K562 (cell line): ENCODE measurements at regions not wholly inside any gene's neighbourhood (a gene's known extent, or its start where the extent isn't known, plus 50 kb on each side); places are given as distances from the start of the nearest gene placed in this dataset.

Source experiments
- ATAC-seq: fragments of 200-7000 bp; cut with Tn5 transposase; 3 replicates; pipeline ENCODE4 v1.9.1; 2020; ENCODE audit warnings: moderate library complexity
- BruUV-seq: library from RNA; stranded (reverse); fragments of 400-500 nt; replicated peaks from 2 replicates; lab custom pipeline; 2021; lab: Mats Ljungman, UMichigan
- CTCF ChIA-PET: fragments of 300-600 bp; formaldehyde crosslinking; extraction: SDS; loops from one replicate; lab custom pipeline; 2021; ENCODE audit warnings: low intra/inter-chr PET ratio; lab: Yijun Ruan, JAX
- POLR2A ChIA-PET: fragments of 300-600, 350-650 bp; sonication (Branson Sonifier 250); formaldehyde crosslinking; extraction: SDS; loops from one replicate; lab custom pipeline; 2021; ENCODE audit warnings: antibody characterized with exemption, inconsistent platforms; lab: Yijun Ruan, JAX
- DNase-seq, 4 experiments: peaks; one replicate each; pipeline versions ENCODE4 v3.0.0 to v3.0.0-alpha.2; 2011 to 2018; ENCODE audit warnings: low spot score in 3 of 4, mixed read lengths in 3 of 4; ENCODE audit errors: extremely low read depth in 1 of 4
- FAIRE-seq: peaks from 2 replicates; lab custom pipeline; 2011; peaks lifted over from hg19 to GRCh38; lab: Jason Lieb, UNC
- H2AFZ ChIP-seq: 2 replicates; pipeline ENCODE4 v1.6.0; 2011; ENCODE audit warnings: low read depth, low read length, control low read depth, inconsistent platforms
- H3K27ac ChIP-seq: fragments of 200-600 bp; 3 replicates; pipeline ENCODE4 v1.8.0; 2011; ENCODE audit warnings: low read depth, mild to moderate bottlenecking, control low read depth, inconsistent platforms, low read length, moderate library complexity, mixed read lengths; ENCODE audit errors: extremely low read depth
- H3K27me3 ChIP-seq, 2 experiments: fragments of 300-600 bp in 1 of 2; 2 replicates in 1 of 2; 3 replicates in 1 of 2; pipeline versions ENCODE4 v1.6.0 to v1.8.0; 2011; ENCODE audit warnings: inconsistent platforms in 2 of 2, low read length in 2 of 2, mild to moderate bottlenecking in 1 of 2, mixed read lengths in 1 of 2, moderate library complexity in 1 of 2; ENCODE audit not compliant: control insufficient read depth in 2 of 2, insufficient read depth in 2 of 2
- H3K36me3 ChIP-seq: fragments of 300-600 bp; 3 replicates; pipeline ENCODE4 v1.8.0; 2011; ENCODE audit warnings: mild to moderate bottlenecking, low read length, inconsistent platforms; ENCODE audit not compliant: control insufficient read depth, insufficient read depth
- H3K4me1 ChIP-seq, 2 experiments: fragments of 200-600 bp in 1 of 2; replicated peaks in 1 of 2; 2 replicates in 1 of 2; 3 replicates in 1 of 2; pipeline versions ENCODE4 v1.5.1 to v1.8.0; 2011; ENCODE audit warnings: inconsistent platforms in 2 of 2, low read length in 2 of 2, mild to moderate bottlenecking in 1 of 2, mixed read lengths in 1 of 2, moderate library complexity in 1 of 2; ENCODE audit not compliant: control insufficient read depth in 2 of 2, insufficient read depth in 2 of 2
- H3K4me2 ChIP-seq: 2 replicates; pipeline ENCODE4 v1.6.1; 2011; ENCODE audit warnings: low read length, control low read depth, inconsistent platforms, mixed read lengths; ENCODE audit not compliant: insufficient read depth
- H3K4me3 ChIP-seq: fragments of 200-600 bp; sonication (generic), shearing (Covaris generic); 2 replicates; pipeline ENCODE4 v1.5.1; 2016; ENCODE audit warnings: control low read depth, inconsistent platforms
- H3K79me2 ChIP-seq: fragments of 200-600 bp; 3 replicates; pipeline ENCODE4 v1.8.0; 2011; ENCODE audit warnings: low read length, inconsistent platforms; ENCODE audit not compliant: control insufficient read depth, insufficient read depth
- H3K9ac ChIP-seq, 2 experiments: 2 replicates each; pipeline versions ENCODE4 v1.6.0 to v1.6.1; 2011; ENCODE audit warnings: low read depth in 2 of 2, low read length in 2 of 2, control low read depth in 1 of 2, inconsistent platforms in 1 of 2, mild to moderate bottlenecking in 1 of 2, mixed read lengths in 1 of 2; ENCODE audit not compliant: insufficient read depth in 1 of 2
- H3K9me1 ChIP-seq: one replicate; pipeline ENCODE4 v1.6.0; 2011; ENCODE audit warnings: inconsistent platforms, mild to moderate bottlenecking, low read length, moderate library complexity; ENCODE audit not compliant: control insufficient read depth, insufficient read depth
- H3K9me3 ChIP-seq: replicated peaks from 2 replicates; pipeline ENCODE4 v1.5.1; 2011; ENCODE audit warnings: low read depth, low read length, inconsistent platforms; ENCODE audit not compliant: control insufficient read depth, insufficient read depth
- H4K20me1 ChIP-seq: replicated peaks from 2 replicates; pipeline ENCODE4 v1.6.1; 2011; ENCODE audit warnings: low read length, inconsistent platforms, mixed read lengths; ENCODE audit not compliant: control insufficient read depth, insufficient read depth
- BCL6 ChIP-seq: fragments of 250-450 bp; sonication (Bioruptor Pico); IDR thresholded peaks from 2 replicates; pipeline ENCODE4 v1.4.0; 2020
- CBFA2T3 ChIP-seq: fragments of 450-650 bp; IDR thresholded peaks from 2 replicates; pipeline ENCODE4 v1.6.1; 2017
- CEBPB ChIP-seq: fragments of 450-650 bp; IDR thresholded peaks from 2 replicates; pipeline ENCODE4 v1.6.1; 2016; ENCODE audit warnings: missing genetic modification characterization, missing compliant biosample characterization
- E2F3 ChIP-seq: fragments of 250-450 bp; sonication (Bioruptor Pico); IDR thresholded peaks from 2 replicates; pipeline ENCODE4 v1.4.0; 2020; ENCODE audit warnings: mild to moderate bottlenecking
- FOXP1 ChIP-seq: sonication (generic); formaldehyde crosslinking; IDR thresholded peaks from 2 replicates; pipeline ENCODE4 v1.8.0; 2022; ENCODE audit warnings: mild to moderate bottlenecking, missing genetic modification reagents
- KDM2B ChIP-seq: fragments of 250-450 bp; sonication (Bioruptor Pico); IDR thresholded peaks from 2 replicates; pipeline ENCODE4 v1.8.0; 2021; ENCODE audit warnings: mild to moderate bottlenecking, moderate library complexity
- MYNN ChIP-seq, 2 experiments: sonication (generic); formaldehyde crosslinking in 1 of 2; IDR thresholded peaks; 2 replicates each; pipeline versions ENCODE4 v1.5.0 to v1.6.1; 2016 to 2020; ENCODE audit warnings: antibody characterized with exemption in 1 of 2, missing genetic modification reagents in 1 of 2
- NR2F6 ChIP-seq: fragments of 450-650 bp; formaldehyde crosslinking; IDR thresholded peaks from 2 replicates; pipeline ENCODE4 v1.4.0; 2020; ENCODE audit warnings: mild to moderate bottlenecking
- PTBP1 ChIP-seq: fragments of 200-400 bp; formaldehyde crosslinking; IDR thresholded peaks from 2 replicates; pipeline ENCODE4 v1.6.1; 2017; ENCODE audit warnings: low read depth, low read length
- RBFOX2 ChIP-seq: fragments of 200-400 bp; formaldehyde crosslinking; IDR thresholded peaks from 2 replicates; pipeline ENCODE4 v1.6.1; 2017; ENCODE audit warnings: low read depth, mild to moderate bottlenecking, low read length, moderate library complexity
- SUPT5H ChIP-seq: fragments of 450-650 bp; IDR thresholded peaks from 2 replicates; pipeline ENCODE4 v1.6.1; 2016
- TEAD4 ChIP-seq, 2 experiments: sonication (generic) in 1 of 2; formaldehyde crosslinking in 1 of 2; IDR thresholded peaks; 2 replicates each; pipeline versions ENCODE4 v1.6.1 to v1.8.0; 2012 to 2022; ENCODE audit warnings: borderline replicate concordance in 1 of 2, inconsistent platforms in 1 of 2, low read length in 1 of 2, mild to moderate bottlenecking in 1 of 2, missing genetic modification reagents in 1 of 2
- THAP12 ChIP-seq: fragments of 250-450 bp; sonication (Bioruptor Pico); IDR thresholded peaks from 2 replicates; pipeline ENCODE4 v1.9.0; 2021; ENCODE audit warnings: mild to moderate bottlenecking, inconsistent platforms
- YBX1 ChIP-seq: fragments of 450-650 bp; IDR thresholded peaks from 2 replicates; pipeline ENCODE4 v1.7.1; 2016; ENCODE audit warnings: mild to moderate bottlenecking
- ZBTB17 ChIP-seq: fragments of 450-650 bp; formaldehyde crosslinking; IDR thresholded peaks from 2 replicates; pipeline ENCODE4 v1.4.0; 2020; ENCODE audit warnings: mild to moderate bottlenecking
- ZNF217 ChIP-seq: sonication (generic); formaldehyde crosslinking; IDR thresholded peaks from 2 replicates; pipeline ENCODE4 v1.8.0; 2022; ENCODE audit warnings: mild to moderate bottlenecking, missing genetic modification reagents
- ZNF277 ChIP-seq: fragments of 250-450 bp; sonication (Bioruptor Pico); IDR thresholded peaks from 2 replicates; pipeline ENCODE4 v1.8.0; 2022; ENCODE audit warnings: inconsistent platforms, mild to moderate bottlenecking, moderate library complexity, borderline replicate concordance
- ZNF431 ChIP-seq: sonication (generic); formaldehyde crosslinking; IDR thresholded peaks from 2 replicates; pipeline ENCODE4 v1.8.0; 2022; ENCODE audit warnings: mild to moderate bottlenecking, missing genetic modification reagents
- ZNF696 ChIP-seq: fragments of 250-450 bp; sonication (Bioruptor Pico); conservative IDR thresholded peaks from 2 replicates; pipeline ENCODE4 v1.4.0; 2020; ENCODE audit warnings: mild to moderate bottlenecking, moderate library complexity
- ZNF785 ChIP-seq: fragments of 250-450 bp; sonication (Bioruptor Pico); IDR thresholded peaks from 2 replicates; pipeline ENCODE4 v1.4.0; 2020; ENCODE audit warnings: mild to moderate bottlenecking
- in situ Hi-C: fragments of 300-500 bp; cut with MboI; formaldehyde crosslinking; loops from 4 replicates; pipeline ENCODE4 v1.15.0; 2018; ENCODE audit warnings: inconsistent platforms, mixed read lengths
- intact Hi-C: fragments of 100-400 bp; cut with micrococcal nuclease; formaldehyde crosslinking; loops from 2 replicates; pipeline ENCODE4 v1.14.2; 2022

DNA sequence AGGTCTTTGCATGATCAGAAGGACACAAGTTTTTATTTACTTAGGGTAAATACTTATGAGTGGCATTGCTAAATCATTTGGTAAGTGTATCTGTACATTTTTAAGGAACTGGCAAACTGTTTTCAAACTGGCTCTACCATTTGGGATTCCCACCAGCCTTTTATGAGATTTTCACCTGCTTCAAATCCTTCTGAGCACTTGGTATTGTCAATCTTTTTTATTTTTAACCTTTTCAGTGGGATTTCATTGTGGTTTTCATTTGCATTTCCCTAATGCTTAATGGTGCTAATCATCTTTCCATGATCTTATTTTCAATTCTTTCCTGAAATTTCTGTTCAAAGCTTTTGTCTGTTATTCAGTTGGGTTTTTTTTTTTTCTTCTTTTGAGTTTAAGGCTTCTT is 475.6 kb downstream of the MAN2A1 start:
- ChIA-PET POLR2A (no interaction called here), CTCF (no interaction called here)

More for the DNA sequence above, 475.6 kb downstream of the MAN2A1 start:
- in situ Hi-C loops (no loop called here), intact Hi-C loops (no loop called here)
- no peak for FAIRE-seq
- Histone ChIP-seq H3K9me1 (no peaks in the 10 kb centered on the region), H3K36me3 (no peaks in the 10 kb centered on the region), H3K4me1 (no peaks in the 10 kb centered on the region), H3K27me3 (no peaks in the 10 kb centered on the region), H4K20me1 (no peaks in the 10 kb centered on the region), H3K27ac (no peak overlapping the region), H3K9ac (no peak overlapping the region), H3K4me2 (no peak overlapping the region), H2AFZ (no peak overlapping the region), H3K9me3 (no peaks in the 10 kb centered on the region), H3K4me3 (no peak overlapping the region), H3K79me2 (no peaks in the 10 kb centered on the region)
- ATAC-seq = no peak
- no TSS peak for BruUV-seq
- no peak for DNase-seq
- TF ChIP-seq BCL6 (no peak), THAP12 (CRISPR knock-in tag) (no peak), ZBTB17 (no peak), NR2F6 (CRISPR knock-in tag) (no peak), RBFOX2 (no peak), TEAD4 (IDR thresholded peaks at IDR 0.05; ENCODE audit: low read length) (no peak), TEAD4 (CRISPR knock-in tag; IDR thresholded peaks at IDR 0.05; ENCODE audit: borderline replicate concordance) (no peak), CEBPB (no peak), MYNN (IDR thresholded peaks at IDR 0.05) (no peak), MYNN (CRISPR knock-in tag; IDR thresholded peaks at IDR 0.05) (no peak), SUPT5H (no peak), PTBP1 (no peak), ZNF217 (no peak), E2F3 (CRISPR knock-in tag) (no peak), CBFA2T3 (no peak), FOXP1 (CRISPR knock-in tag) (no peak), ZNF277 (no peak), KDM2B (CRISPR knock-in tag) (no peak), ZNF696 (CRISPR knock-in tag) (no peak), ZNF785 (CRISPR knock-in tag) (no peak), ZNF431 (CRISPR knock-in tag) (no peak), YBX1 (no peak)
